ENCODE measurements at regions not wholly inside any gene's neighbourhood (a gene's known extent, or its start where the extent isn't known, plus 50 kb on each side); places are given as distances from the start of the nearest gene placed in this dataset.

DNA sequence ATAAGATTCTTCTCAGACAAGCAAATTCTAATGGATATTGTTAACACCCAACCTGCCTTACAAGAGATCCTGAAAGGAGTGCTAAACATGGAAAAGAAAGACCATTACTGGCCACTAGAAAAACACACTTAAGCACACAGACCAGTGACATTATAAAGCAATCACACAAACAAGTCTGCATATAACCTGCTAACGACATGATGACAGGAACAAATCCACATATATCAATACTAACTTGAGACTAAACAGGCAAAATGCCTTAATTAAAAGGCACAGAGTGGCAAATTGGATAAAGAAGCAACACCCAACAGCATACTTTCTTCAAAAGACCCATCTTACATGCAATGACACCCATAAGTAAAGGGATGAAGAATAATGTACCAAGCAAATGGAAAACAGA, 100.5 kb upstream of the PCDH18 start:
- DNase-seq (ENCODE audit: low spot score), result no peak

GRCh38 chr4:137631605-137632004, 99.3 kb upstream of the PCDH18 start:
- DNase-seq (ENCODE audit: low spot score), result no peak

- no peak for DNase-seq (ENCODE audit: low spot score)
Measured at GRCh38 chr4:137630252-137630651, 98.0 kb upstream of the PCDH18 start.

- DNase-seq (ENCODE audit: low spot score), result no peak
Measured at GRCh38 chr4:137627739-137628460, 95.6 kb upstream of the PCDH18 start.

- DNase-seq (ENCODE audit: low spot score), result no peak
Measured at GRCh38 chr4:137626942-137627738, 94.8 kb upstream of the PCDH18 start.

DNA sequence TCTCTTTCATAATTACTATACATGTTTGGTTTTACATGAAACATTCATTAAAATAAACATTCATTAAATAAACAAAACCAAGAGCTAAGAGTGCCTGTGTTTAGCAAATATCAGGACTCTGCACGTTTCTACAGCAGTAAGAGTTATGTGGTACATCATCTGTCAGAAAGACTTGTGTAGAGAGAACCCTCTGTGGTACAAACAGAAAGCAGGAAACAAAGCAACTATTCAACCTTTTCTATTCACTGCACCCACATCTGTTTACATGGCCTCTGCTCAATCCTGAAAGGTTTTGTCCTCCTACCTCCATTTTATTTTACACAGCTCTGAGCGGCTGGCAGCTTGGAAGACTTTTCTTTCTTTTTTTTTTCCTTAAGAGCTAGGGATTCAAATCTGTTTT, 90.7 kb upstream of the PCDH18 start:
- DNase-seq (ENCODE audit: low spot score), result no peak

DNA sequence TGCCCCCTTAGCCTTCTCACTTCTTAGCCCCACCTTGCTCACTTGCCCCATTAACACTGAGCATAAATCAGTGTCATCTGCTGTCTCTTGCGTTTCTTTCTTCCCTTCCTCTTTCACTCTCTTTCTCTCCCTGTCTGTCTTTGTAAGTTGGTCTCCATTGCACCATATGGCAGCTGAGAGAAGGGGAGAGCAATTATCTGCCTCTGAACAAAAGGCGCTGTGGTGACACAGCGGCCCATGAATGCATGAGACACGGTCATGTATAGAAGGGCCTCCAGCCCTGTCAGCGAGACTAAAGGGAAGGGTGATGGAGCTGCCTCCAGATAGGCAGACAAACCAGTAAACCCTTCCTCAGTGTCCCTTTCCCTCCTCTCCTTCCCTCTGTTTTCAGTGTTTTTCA, 88.8 kb upstream of the PCDH18 start:
- DNase-seq (ENCODE audit: low spot score), result no peak

GRCh38 chr4:137614491-137614890, 82.2 kb upstream of the PCDH18 start:
- no peak for DNase-seq (ENCODE audit: low spot score)

DNA sequence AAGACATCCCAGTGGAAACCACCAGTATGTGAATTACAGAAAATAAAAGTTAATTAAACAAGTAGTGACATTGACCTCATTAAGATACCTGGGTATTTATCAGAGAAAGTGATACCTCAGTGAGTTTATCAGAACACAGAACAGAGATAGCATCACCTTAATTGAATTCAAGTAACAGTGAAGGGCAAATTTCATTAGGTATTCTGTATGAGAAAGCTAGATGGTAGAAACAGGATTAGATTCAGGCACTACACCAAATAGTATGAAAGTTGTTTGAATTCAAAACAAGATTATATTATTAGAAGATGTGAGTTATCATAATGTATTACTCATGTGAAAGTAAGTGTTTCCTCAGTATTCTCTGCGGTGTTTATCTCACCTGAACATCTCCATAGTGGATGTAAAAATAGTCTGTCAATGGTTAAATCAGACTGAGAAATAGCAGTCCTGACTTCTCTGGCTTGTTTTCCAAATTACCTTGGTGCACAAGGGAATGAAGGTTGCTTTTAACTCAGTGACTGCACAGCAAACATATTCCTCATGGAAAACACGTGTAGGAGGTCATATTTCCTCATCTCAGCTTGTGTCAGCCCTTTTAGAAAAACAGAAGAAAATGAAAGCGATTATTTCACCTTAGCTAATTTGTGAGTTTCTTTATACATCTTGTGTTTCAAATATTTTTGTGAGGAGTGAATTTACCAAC, 79.9 kb upstream of the PCDH18 start:
- no peak for DNase-seq (ENCODE audit: low spot score)

GRCh38 chr4:137610960-137611359, 78.7 kb upstream of the PCDH18 start:
- DNase-seq (ENCODE audit: low spot score), result peak; percentile 30

DNA sequence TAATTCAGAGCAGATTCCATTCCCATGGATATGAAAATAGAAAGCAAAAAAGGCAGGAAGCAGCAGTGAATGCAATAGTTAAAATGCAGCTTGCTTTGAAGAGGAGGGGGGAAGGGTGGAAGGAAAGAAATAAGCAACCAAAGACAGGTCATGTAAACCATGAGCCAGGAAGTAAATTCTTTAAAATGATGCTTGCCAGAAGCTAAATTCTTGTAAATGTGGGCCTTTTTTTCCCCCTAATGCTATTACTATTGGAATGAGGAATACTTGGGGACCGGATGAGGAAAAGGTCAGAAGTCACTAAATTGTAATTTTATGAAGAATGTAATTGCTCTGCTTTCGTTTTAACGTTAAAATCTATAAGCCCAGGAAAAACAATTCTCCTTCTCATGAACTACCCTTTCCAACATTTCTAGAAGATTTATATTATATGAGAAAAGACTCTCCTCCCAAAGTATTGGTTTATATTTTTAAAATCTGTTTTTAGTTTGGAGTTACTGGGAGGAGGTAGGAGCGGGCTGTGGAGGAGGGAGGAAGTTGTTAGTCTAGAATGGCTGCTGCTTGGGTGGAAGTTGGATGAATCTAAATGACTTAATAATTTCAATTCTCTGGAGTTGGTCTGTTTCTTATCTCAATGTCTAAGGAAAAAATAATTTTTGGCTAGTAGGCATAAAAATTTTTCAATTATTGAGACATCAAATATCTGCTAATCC, 77.6 kb upstream of the PCDH18 start:
- DNase-seq (ENCODE audit: low spot score), result no peak

- DNase-seq (ENCODE audit: low spot score), result no peak
Measured at GRCh38 chr4:137608085-137608484, 75.8 kb upstream of the PCDH18 start.

DNA sequence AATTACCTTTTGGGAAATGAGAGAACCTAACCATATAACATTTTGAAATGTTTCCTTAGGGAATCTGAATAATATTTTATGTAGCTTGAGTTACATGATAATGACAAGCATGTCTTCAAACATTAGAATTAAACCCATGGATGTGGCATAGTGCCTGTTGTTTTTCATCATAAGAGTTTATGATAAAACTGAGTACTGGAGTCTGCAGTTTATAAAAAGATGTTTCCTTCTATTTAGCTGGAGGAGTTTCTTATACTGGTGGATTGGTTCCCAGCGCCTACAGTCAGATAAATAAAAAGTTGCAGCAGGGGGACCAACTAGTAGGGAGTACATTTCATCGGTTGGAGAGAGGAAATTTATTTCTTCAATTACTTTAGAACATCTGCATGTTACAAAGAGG, 70.1 kb upstream of the PCDH18 start:
- no peak for DNase-seq (ENCODE audit: low spot score)

DNA sequence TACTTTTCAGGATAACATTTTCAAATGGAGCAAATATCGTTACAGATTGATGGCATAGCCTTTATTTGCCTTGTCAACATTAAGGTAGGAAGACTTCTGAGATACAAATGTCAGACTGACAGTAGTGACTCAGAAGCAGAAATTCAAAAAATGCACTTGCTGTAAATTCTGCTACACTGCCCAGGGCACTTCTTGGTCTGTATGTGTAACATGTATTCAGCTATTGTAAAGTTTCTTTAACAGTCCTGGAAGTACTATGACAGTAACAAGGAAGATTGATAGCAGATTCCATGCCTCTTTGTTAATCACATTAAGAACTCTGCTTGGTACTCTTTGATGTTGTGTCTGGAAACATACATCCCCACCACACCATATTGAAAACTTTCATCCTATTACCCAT, 69.6 kb upstream of the PCDH18 start:
- DNase-seq (ENCODE audit: low spot score), result no peak

- no peak for DNase-seq (ENCODE audit: low spot score)
Measured at GRCh38 chr4:137599734-137600133, 67.4 kb upstream of the PCDH18 start.

DNA sequence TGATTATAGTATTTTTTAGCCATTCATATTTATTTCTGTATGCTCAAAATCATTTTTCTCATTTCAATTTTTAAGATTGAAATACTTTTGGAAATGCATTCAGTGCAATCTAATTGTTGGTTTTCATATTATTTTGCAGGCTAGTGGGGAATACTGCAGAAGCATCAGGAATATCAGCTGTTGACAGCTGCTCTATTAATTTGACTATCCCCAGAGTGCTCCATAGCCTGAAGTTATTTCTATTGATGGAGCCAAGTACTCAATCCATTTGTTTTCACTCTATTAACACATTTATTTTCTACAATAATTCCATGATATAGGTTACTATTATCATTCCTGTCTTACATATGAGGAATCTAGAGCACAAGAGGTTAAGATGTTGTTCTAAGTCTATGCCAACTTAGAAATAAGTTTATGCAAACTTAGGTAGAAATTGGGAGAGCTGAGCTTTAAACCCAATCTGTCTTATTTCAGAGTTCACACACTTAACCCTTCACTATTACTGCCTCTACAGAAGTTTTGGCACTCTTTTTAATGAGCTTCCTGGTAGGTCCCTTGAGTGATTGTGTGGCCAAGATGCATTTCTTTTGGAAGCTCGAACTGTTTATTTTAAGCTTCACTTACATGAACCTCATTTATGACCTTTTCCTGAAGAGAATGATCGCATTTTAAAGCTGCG, 65.6 kb upstream of the PCDH18 start:
- no peak for DNase-seq (ENCODE audit: low spot score)

DNA sequence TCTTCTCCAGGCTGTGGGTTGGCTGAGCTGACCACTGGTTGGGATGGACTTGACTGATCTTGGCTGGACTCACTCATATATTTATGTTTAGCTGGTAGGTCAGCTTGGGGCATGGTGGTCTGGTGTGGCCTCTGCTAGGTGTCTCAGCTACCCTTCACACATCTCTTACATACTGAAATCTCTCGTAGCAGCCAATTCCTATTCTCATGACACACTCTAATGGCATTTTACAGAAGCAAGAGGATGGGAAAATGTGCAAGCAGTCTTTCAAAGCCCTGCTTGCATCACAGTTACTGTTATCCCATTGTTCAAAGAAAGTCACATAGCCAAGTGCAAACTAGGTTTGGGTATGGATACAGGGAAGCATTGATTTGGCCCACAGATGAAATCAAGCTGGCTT, 55.5 kb upstream of the PCDH18 start:
- no peak for DNase-seq (ENCODE audit: low spot score)

- no peak for DNase-seq (ENCODE audit: low spot score)
Measured at GRCh38 chr4:137583671-137584070, 51.4 kb upstream of the PCDH18 start.
